WI38 (cell line): ENCODE measurements at regions not wholly inside any gene's neighbourhood (a gene's known extent, or its start where the extent isn't known, plus 50 kb on each side); places are given as distances from the start of the nearest gene placed in this dataset.

Experiments
- H3K4me3 ChIP-seq: 2 replicates; pipeline ENCODE4 v1.5.1; 2011; ENCODE audit warnings: low read depth, mild to moderate bottlenecking, control low read depth, low read length
- TF ChIP-seq, protein P1 (sequence below): IDR thresholded peaks from 2 replicates; pipeline ENCODE4 v1.5.1; 2012; ENCODE audit warnings: low read depth, mild to moderate bottlenecking, control low read depth, low read length

DNA sequence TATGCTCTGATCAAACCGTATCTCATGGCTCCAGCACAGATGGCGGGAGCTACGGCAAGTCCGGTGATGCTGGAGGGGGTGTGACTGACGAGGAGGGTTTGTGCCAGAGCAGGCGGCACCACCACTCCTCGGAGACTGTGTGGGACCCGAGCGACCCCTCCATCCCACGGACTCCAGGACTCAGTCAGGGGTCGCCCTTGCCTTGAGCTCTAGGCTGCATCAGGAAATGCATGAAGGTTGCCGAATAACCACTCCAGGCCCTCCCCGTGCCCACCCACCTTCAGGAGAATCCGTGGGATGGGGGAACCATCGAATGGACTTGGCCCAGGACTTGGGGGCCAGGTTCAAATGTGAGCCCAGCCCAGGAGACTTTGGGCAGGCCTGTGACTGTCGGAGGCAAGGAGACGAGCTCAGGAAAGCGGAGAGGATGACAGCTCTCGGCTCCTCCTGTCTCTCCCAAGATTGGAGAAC, 60.2 kb upstream of the ZNF469 start:
- TF ChIP-seq, protein P1, sequence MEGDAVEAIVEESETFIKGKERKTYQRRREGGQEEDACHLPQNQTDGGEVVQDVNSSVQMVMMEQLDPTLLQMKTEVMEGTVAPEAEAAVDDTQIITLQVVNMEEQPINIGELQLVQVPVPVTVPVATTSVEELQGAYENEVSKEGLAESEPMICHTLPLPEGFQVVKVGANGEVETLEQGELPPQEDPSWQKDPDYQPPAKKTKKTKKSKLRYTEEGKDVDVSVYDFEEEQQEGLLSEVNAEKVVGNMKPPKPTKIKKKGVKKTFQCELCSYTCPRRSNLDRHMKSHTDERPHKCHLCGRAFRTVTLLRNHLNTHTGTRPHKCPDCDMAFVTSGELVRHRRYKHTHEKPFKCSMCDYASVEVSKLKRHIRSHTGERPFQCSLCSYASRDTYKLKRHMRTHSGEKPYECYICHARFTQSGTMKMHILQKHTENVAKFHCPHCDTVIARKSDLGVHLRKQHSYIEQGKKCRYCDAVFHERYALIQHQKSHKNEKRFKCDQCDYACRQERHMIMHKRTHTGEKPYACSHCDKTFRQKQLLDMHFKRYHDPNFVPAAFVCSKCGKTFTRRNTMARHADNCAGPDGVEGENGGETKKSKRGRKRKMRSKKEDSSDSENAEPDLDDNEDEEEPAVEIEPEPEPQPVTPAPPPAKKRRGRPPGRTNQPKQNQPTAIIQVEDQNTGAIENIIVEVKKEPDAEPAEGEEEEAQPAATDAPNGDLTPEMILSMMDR: no peak
- no peak overlapping the region for H3K4me3 ChIP-seq

DNA sequence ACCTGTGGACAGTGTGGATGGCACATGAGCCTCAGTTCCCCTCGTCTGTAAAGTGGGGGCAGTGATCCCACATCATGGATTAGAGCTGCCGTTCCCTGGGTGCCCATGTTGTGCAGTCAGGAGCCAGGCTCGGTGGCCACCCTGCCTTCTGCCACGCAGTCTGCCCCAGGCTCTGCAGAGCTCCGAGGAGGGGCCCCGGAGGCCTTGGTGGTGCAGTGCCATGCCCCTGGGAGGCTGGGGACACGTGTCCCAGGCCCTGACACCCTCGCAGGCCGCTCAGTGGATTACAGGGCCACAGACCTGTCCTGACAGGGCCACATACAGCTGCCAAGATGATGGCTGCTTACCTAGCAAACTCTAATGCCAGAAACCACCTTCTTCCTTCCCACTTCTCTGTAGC, 59.7 kb upstream of the ZNF469 start:
- TF ChIP-seq, protein P1: no peak
- H3K4me3 ChIP-seq: no peak overlapping the region

DNA sequence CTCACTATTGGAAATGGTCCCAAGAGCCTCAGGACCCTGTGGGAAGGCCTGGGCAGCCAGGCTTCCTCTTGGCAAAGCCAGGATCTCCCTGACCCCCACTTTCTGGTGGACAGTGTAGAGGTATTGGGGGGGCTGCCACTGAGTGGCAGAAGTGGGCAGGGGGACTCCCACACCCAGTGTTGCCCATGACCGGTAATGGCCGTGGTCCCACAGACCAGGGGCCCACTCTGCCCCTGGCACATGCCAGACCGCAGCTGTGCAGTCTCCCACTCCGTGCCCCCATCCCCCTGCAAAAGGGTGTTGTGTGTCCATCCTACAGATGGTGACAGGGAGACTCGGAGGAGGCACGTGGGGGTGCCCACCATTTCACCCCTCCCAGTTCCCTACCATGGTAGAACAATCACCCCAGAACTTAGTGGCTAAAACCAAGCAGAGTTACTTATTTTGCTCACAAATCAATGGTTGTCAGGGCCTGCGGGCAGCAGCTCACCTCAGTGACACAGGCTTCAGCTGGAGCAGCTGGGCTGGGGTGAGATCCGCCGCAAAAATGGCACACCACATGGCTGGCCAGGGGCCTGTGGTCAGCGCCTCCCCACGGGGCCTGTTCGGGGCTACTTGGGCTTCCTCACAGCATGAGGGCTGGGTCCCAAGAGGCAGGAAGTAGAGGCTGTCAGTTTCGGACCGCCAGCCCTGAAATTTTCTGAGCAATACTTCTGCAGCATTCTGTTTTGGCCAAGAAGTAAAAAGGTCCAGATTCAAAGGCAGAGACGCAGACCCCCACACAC, 59.0 kb upstream of the ZNF469 start:
- TF ChIP-seq, protein P1: no peak
- no peak overlapping the region for H3K4me3 ChIP-seq

DNA sequence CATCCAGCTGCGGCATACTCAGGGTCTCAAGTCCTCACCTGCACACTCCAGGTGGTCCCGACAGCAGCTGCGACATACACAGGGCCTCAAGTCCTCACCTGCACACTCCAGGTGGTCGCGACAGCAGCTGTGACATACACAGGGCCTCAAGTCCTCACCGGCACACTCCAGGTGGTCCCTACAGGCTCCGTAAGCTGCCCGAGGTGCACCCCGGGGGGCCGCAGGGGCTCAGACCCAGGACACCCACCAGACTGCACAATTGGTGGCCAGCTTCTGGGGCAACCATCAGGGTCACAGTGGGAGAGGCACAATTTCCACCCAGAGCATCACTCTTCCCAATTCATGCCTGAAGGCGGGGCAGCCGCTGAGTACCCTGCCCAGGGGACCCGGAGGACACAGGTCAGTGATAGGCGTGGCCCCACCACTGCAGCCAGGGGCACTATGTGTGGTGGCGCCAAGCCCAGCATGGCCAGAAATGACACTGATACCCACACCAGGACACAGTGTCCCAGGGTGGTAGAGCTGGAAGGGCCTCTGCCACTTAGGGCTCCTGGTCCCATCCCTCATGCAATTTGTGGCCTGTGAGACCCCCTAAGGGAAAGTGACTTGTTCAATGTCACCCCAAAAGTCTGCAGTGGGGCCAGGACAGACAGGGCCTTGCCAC, 57.5 kb upstream of the ZNF469 start:
- TF ChIP-seq, protein P1: no peak
- no peak overlapping the region for H3K4me3 ChIP-seq

GRCh38 chr16:88325976-88326375, 56.8 kb upstream of the ZNF469 start:
- no peak overlapping the region for H3K4me3 ChIP-seq
- TF ChIP-seq, protein P1: no peak

GRCh38 chr16:88326611-88327485, 55.9 kb upstream of the ZNF469 start:
- no peak overlapping the region for H3K4me3 ChIP-seq
- TF ChIP-seq, protein P1: no peak
